Neural crest cell (in vitro differentiated cells): ENCODE measurements at regions not wholly inside any gene's neighbourhood (a gene's known extent, or its start where the extent isn't known, plus 50 kb on each side); places are given as distances from the start of the nearest gene placed in this dataset.

ENCODE experiments used
- DNase-seq: peaks from one replicate; pipeline ENCODE4 v3.0.0; 2021; ENCODE audit warnings: low read depth, mixed read lengths, low spot score
- H3K27ac Mint-ChIP-seq: one replicate; pipeline ENCODE4 v1.8.0; 2021; ENCODE audit warnings: mild to moderate bottlenecking, mixed read lengths; ENCODE audit not compliant: unreplicated experiment
- H3K27me3 Mint-ChIP-seq: 2 replicates; pipeline ENCODE4 v1.8.0; 2021; ENCODE audit warnings: low read depth, mild to moderate bottlenecking, mixed read lengths
- H3K36me3 Mint-ChIP-seq: 2 replicates; pipeline ENCODE4 v1.8.0; 2021; ENCODE audit warnings: low read depth, mild to moderate bottlenecking, mixed read lengths
- H3K4me1 Mint-ChIP-seq: 2 replicates; pipeline ENCODE4 v1.8.0; 2021; ENCODE audit warnings: mixed read lengths
- H3K4me3 Mint-ChIP-seq: one replicate; pipeline ENCODE4 v1.8.0; 2021; ENCODE audit warnings: mild to moderate bottlenecking, mixed read lengths
- H3K9me3 Mint-ChIP-seq: 2 replicates; pipeline ENCODE4 v1.8.0; 2021; ENCODE audit warnings: mixed read lengths
- TF ChIP-seq, protein P1 (sequence below): fragments of 200-600 bp; sonication (generic); conservative IDR thresholded peaks from 2 replicates; pipeline ENCODE4 v1.5.0; 2021; ENCODE audit warnings: antibody characterized with exemption, mild to moderate bottlenecking

DNA sequence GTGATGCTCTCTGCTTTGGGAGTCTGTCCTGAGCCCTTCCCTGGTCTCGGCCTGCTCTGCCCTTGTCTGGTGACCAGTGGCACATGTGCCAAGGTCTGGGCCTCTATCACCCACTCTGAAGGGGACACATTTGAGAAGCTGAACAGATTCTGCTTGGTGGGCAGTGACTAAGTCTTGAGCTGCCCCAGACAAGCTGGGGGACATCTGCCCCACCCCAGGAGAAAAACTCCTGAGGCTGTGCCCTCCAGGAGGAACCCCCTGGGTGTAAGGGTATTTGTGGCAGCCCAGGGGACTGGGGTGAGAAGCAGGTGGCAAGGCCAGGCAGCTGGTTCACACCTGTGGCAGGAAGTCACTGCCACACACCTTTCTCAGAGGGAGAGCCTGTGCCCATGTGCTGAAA lies 342.1 kb downstream of the DYSF start:
- no peaks in the 10 kb centered on the region for H3K9me3 Mint-ChIP-seq
- peaks cover 4% of the 10 kb centered on the region for H3K4me1 Mint-ChIP-seq
- no peak overlapping the region for H3K4me3 Mint-ChIP-seq
- TF ChIP-seq, protein P1, sequence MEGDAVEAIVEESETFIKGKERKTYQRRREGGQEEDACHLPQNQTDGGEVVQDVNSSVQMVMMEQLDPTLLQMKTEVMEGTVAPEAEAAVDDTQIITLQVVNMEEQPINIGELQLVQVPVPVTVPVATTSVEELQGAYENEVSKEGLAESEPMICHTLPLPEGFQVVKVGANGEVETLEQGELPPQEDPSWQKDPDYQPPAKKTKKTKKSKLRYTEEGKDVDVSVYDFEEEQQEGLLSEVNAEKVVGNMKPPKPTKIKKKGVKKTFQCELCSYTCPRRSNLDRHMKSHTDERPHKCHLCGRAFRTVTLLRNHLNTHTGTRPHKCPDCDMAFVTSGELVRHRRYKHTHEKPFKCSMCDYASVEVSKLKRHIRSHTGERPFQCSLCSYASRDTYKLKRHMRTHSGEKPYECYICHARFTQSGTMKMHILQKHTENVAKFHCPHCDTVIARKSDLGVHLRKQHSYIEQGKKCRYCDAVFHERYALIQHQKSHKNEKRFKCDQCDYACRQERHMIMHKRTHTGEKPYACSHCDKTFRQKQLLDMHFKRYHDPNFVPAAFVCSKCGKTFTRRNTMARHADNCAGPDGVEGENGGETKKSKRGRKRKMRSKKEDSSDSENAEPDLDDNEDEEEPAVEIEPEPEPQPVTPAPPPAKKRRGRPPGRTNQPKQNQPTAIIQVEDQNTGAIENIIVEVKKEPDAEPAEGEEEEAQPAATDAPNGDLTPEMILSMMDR, result no peak
- H3K36me3 Mint-ChIP-seq, result no peaks in the 10 kb centered on the region
- H3K27me3 Mint-ChIP-seq, result no peaks in the 10 kb centered on the region
- no peak overlapping the region for H3K27ac Mint-ChIP-seq
- no peak for DNase-seq

DNA sequence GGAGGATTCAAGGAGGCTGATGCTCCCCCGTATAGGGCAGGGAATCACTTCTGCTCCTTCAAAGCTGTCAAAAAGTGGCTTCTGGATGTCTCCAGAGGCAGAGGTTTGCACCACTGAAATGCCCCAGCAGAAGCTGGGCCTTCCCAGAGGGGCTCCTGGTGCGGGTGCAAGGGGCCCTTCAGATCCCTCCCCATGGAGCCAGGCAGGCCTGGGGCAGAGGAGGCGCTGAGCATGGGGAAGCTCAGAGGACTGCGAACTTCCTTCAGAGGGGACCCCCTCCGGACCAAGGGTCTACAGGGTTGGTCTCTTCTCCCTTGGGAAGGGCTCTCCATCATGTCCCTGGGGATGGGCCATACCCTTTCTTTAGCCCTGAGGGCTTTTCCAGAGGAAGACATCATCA lies 341.2 kb downstream of the DYSF start:
- no peak overlapping the region for H3K4me3 Mint-ChIP-seq
- no peak overlapping the region for H3K27ac Mint-ChIP-seq
- H3K27me3 Mint-ChIP-seq, result no peaks in the 10 kb centered on the region
- TF ChIP-seq, protein P1, result no peak
- DNase-seq, result no peak
- peaks cover 4% of the 10 kb centered on the region for H3K4me1 Mint-ChIP-seq
- no peaks in the 10 kb centered on the region for H3K36me3 Mint-ChIP-seq
- H3K9me3 Mint-ChIP-seq, result no peaks in the 10 kb centered on the region

DNA sequence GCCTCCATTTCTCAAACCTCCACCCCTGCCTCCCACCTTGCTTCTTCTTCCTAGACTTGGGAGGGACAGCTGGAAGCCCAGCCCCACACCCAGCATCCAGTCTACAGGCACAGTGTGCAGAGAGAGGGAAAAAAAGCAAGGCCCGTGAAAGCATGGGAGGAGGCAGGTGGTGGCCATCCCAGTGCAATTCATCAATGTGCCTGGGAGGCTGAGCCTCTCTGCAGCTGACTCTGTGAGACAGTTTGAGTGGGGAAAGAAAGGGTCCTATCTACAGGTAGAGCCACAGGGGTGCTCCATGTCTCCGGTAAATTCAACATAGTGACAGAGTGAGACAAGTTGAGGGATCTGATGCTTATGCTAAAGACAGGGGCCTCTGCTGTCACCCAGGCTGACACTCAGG lies 340.6 kb downstream of the DYSF start:
- Mint-ChIP-seq H3K4me3 (no peak overlapping the region), H3K4me1 (peaks cover 4% of the 10 kb centered on the region), H3K27me3 (no peaks in the 10 kb centered on the region), H3K9me3 (no peaks in the 10 kb centered on the region), H3K36me3 (no peaks in the 10 kb centered on the region), H3K27ac (peak overlapping the region; percentile 69)
- TF ChIP-seq, protein P1, result no peak
- no peak for DNase-seq

DNA sequence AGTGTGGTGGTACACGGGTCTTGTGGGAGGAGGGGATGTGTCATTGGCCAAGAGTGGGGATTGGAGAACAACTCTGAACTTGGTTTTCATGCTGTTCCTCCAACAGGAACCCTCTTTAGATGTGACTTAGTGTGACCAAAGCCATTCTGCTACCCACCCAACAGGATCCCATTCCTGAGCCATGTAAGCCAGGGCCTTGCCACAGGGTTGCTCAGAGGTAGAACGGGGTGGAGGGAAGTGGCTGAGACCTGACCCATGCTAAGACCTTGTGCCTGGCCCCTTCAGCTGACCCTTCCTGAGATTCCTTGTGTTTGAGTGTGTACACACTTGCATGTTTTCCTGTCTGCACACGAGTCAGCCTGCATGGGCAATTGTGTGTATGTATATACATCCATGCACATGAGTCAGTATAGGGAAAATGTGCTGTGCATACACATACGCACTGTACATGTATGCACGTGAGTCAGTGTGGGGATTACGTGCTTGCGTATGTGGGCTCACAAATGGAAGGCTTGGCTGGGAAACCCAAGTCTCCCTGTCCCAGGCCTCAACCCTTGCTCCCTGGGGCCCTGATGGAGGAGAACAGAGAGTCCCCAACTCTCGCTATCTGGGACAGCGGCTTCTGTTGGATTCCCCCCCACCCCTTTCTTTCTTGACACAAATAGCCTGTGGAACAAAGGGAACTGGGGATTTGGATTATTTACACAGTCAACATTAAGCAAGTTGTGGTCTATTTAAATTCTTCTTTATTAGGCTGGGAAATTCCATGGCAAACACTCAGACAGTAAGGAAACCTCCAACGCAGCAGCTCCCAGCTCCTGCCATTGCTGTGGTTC lies 339.8 kb downstream of the DYSF start:
- TF ChIP-seq, protein P1, result no peak
- no peaks in the 10 kb centered on the region for H3K9me3 Mint-ChIP-seq
- no peak overlapping the region for H3K27ac Mint-ChIP-seq
- H3K4me3 Mint-ChIP-seq, result no peak overlapping the region
- H3K36me3 Mint-ChIP-seq, result no peaks in the 10 kb centered on the region
- no peak for DNase-seq
- H3K4me1 Mint-ChIP-seq, result peaks cover 4% of the 10 kb centered on the region
- H3K27me3 Mint-ChIP-seq, result no peaks in the 10 kb centered on the region

DNA sequence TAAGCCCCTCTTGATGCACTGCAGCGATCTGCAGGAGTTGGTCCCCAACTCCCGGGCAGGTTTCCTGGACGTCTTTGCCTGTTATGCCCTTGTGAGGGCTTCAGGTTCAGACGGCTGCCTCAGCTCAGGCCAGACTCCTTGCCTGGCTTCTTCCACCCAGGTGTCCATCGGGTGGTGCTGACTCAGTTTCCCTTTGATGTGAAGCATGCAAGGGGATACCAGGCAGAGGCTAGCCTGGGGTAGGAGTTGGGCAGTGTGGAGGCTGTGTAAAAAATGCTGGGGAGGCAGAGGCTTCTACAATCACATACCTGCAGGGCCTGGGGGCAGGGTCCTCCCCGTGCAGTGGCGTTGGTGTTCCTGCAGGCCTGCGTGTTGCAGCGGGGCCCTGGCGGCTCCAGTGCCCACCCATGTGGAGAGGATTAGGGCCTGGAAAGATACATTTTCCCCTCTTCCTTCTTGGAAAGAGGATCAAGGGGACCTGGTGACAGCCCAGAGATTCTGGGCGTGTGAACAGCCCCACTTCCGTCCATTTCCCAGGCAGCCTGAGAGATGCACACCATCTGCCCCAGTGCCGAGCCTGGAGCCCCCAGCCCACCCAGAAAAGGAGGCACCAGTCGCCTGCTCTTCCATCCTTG lies 338.3 kb downstream of the DYSF start:
- peaks cover 4% of the 10 kb centered on the region for H3K4me1 Mint-ChIP-seq

More for the DNA sequence above, 338.3 kb downstream of the DYSF start:
- Mint-ChIP-seq H3K4me3 (no peak overlapping the region), H3K9me3 (no peaks in the 10 kb centered on the region), H3K36me3 (no peaks in the 10 kb centered on the region), H3K27me3 (no peaks in the 10 kb centered on the region), H3K27ac (peak overlapping the region; percentile 50)
- TF ChIP-seq, protein P1, result no peak
- DNase-seq, result no peak
